Endodermal cell (in vitro differentiated cells): ENCODE measurements at regions not wholly inside any gene's neighbourhood (a gene's known extent, or its start where the extent isn't known, plus 50 kb on each side); places are given as distances from the start of the nearest gene placed in this dataset.
A peak's percentile ranks its signal among the peaks of the same experiment; 100 is the strongest.

ENCODE experiments used
- DNase-seq: peaks from one replicate; pipeline ENCODE4 v3.0.0-alpha.2; 2017
- H3K27ac ChIP-seq: 2 replicates; pipeline ENCODE4 v1.5.1; 2013; ENCODE audit warnings: mild to moderate bottlenecking, low read depth, low read length, moderate library complexity
- H3K27me3 ChIP-seq: 2 replicates; pipeline ENCODE4 v1.6.1; 2013; ENCODE audit warnings: mild to moderate bottlenecking, low read length, moderate library complexity; ENCODE audit not compliant: insufficient read depth, control insufficient read depth, poor library complexity, severe bottlenecking
- H3K36me3 ChIP-seq: 2 replicates; pipeline ENCODE4 v1.7.0; 2013; ENCODE audit warnings: mild to moderate bottlenecking, low read length, moderate library complexity; ENCODE audit not compliant: control insufficient read depth, insufficient read depth
- H3K4me1 ChIP-seq: one replicate; pipeline ENCODE4 v1.7.0; 2013; ENCODE audit warnings: low read length; ENCODE audit not compliant: control insufficient read depth, insufficient read depth
- H3K4me3 ChIP-seq: 2 replicates; pipeline ENCODE4 v1.5.1; 2013; ENCODE audit warnings: mild to moderate bottlenecking, low read length, moderate library complexity
- H3K9ac ChIP-seq: 2 replicates; pipeline ENCODE4 v1.6.1; 2013; ENCODE audit warnings: mild to moderate bottlenecking, low read length, moderate library complexity; ENCODE audit not compliant: poor library complexity, severe bottlenecking; ENCODE audit errors: extremely low read depth
- H3K9me3 ChIP-seq: 2 replicates; pipeline ENCODE4 v1.6.1; 2013; ENCODE audit warnings: mild to moderate bottlenecking, low read length, moderate library complexity; ENCODE audit not compliant: control insufficient read depth
- H3K27ac Mint-ChIP-seq: 2 replicates; pipeline ENCODE4 v1.8.0; 2020; ENCODE audit warnings: mixed read lengths
- H3K27me3 Mint-ChIP-seq: 2 replicates; pipeline ENCODE4 v1.8.0; 2021; ENCODE audit warnings: mild to moderate bottlenecking, mixed read lengths; ENCODE audit not compliant: insufficient read depth
- H3K36me3 Mint-ChIP-seq: 2 replicates; pipeline ENCODE4 v1.8.0; 2020; ENCODE audit warnings: low read depth, mixed read lengths
- H3K4me1 Mint-ChIP-seq: 2 replicates; pipeline ENCODE4 v1.8.0; 2020; ENCODE audit warnings: mixed read lengths
- H3K4me3 Mint-ChIP-seq: 2 replicates; pipeline ENCODE4 v1.8.0; 2020; ENCODE audit warnings: mild to moderate bottlenecking, moderate library complexity, mixed read lengths
- H3K9me3 Mint-ChIP-seq: 2 replicates; pipeline ENCODE4 v1.8.0; 2020; ENCODE audit warnings: mild to moderate bottlenecking, mixed read lengths
- CTCF ChIP-seq: fragments of 200-600 bp; sonication (generic); conservative IDR thresholded peaks from 2 replicates; pipeline ENCODE4 v1.5.0; 2021; ENCODE audit warnings: antibody characterized with exemption, mild to moderate bottlenecking
- WGBS, 2 experiments: methylation state at CpG; one replicate each; pipeline versions ENCODE4 v1.1.5 to v1.1.7; 2013; ENCODE audit warnings: missing lambda C conversion rate in 2 of 2, mixed read lengths in 1 of 2; ENCODE audit not compliant: insufficient coverage in 1 of 2, insufficient read length in 1 of 2; 5-methylcytosine and 5-hydroxymethylcytosine counted together

GRCh38 chr3:22729981-22730380, 473.1 kb upstream of the UBE2E2 start:
- Histone ChIP-seq H3K4me1 (peaks cover 12% of the 10 kb centered on the region), H3K27ac (no peak overlapping the region), H3K9ac (no peak overlapping the region), H3K4me3 (no peak overlapping the region), H3K27me3 (no peaks in the 10 kb centered on the region), H3K36me3 (no peaks in the 10 kb centered on the region), H3K9me3 (peaks cover 17% of the 10 kb centered on the region)
- H3K4me1 Mint-ChIP-seq = peaks cover 22% of the 10 kb centered on the region
- WGBS, 2 experiments = 59 to 67% methylated on average over 1 of the region's 1 CpG
- peak; percentile 77 for TF ChIP-seq CTCF
- DNase-seq = no peak
- H3K4me3 Mint-ChIP-seq = no peak overlapping the region
- no peaks in the 10 kb centered on the region for H3K27me3 Mint-ChIP-seq
- peaks cover 16% of the 10 kb centered on the region for H3K9me3 Mint-ChIP-seq
- peaks cover 5% of the 10 kb centered on the region for H3K36me3 Mint-ChIP-seq
- H3K27ac Mint-ChIP-seq = no peak overlapping the region

GRCh38 chr3:22730701-22731100, 472.4 kb upstream of the UBE2E2 start:
- 96% methylated on average over 1 of the region's 1 CpG; no CpG with 5 or more reads in 1 of the 2 experiments for WGBS, 2 experiments
- H3K9me3 Mint-ChIP-seq = peaks cover 16% of the 10 kb centered on the region
- peaks cover 5% of the 10 kb centered on the region for H3K36me3 Mint-ChIP-seq
- Histone ChIP-seq H3K9ac (no peak overlapping the region), H3K27ac (no peak overlapping the region), H3K9me3 (peaks cover 17% of the 10 kb centered on the region), H3K4me3 (no peak overlapping the region), H3K4me1 (peaks cover 12% of the 10 kb centered on the region), H3K27me3 (no peaks in the 10 kb centered on the region), H3K36me3 (no peaks in the 10 kb centered on the region)
- no peak overlapping the region for H3K27ac Mint-ChIP-seq
- TF ChIP-seq CTCF = no peak
- H3K4me1 Mint-ChIP-seq = peaks cover 25% of the 10 kb centered on the region
- H3K4me3 Mint-ChIP-seq = no peak overlapping the region
- DNase-seq = no peak
- H3K27me3 Mint-ChIP-seq = no peaks in the 10 kb centered on the region

GRCh38 chr3:22731901-22732300, 471.2 kb upstream of the UBE2E2 start:
- Mint-ChIP-seq H3K4me1 (peaks cover 25% of the 10 kb centered on the region), H3K27me3 (no peaks in the 10 kb centered on the region), H3K4me3 (no peak overlapping the region), H3K27ac (no peak overlapping the region), H3K36me3 (peaks cover 5% of the 10 kb centered on the region), H3K9me3 (peaks cover 16% of the 10 kb centered on the region)
- Histone ChIP-seq H3K27me3 (no peaks in the 10 kb centered on the region), H3K27ac (no peak overlapping the region), H3K4me1 (peaks cover 12% of the 10 kb centered on the region), H3K9me3 (peaks cover 25% of the 10 kb centered on the region), H3K4me3 (peak overlapping the region; percentile 32), H3K9ac (no peak overlapping the region), H3K36me3 (no peaks in the 10 kb centered on the region)
- no peak for DNase-seq
- WGBS, 2 experiments = 95 to 100% methylated on average over 1 of the region's 1 CpG
- no peak for TF ChIP-seq CTCF
